Mesothelial cell of epicardium (in vitro differentiated cells): ENCODE measurements at regions not wholly inside any gene's neighbourhood (a gene's known extent, or its start where the extent isn't known, plus 50 kb on each side); places are given as distances from the start of the nearest gene placed in this dataset.

Experiments
- DNase-seq, 2 experiments: peaks; one replicate each; pipeline ENCODE4 v3.0.0; 2021; ENCODE audit warnings: low spot score in 2 of 2; ENCODE audit not compliant: unreplicated experiment in 2 of 2
- H3K27ac Mint-ChIP-seq: 2 replicates; pipeline ENCODE4 v1.8.0; 2021; ENCODE audit warnings: mixed read lengths
- H3K27me3 Mint-ChIP-seq: 2 replicates; pipeline ENCODE4 v1.8.0; 2021; ENCODE audit warnings: low read depth, mixed read lengths
- H3K36me3 Mint-ChIP-seq: 2 replicates; pipeline ENCODE4 v1.8.0; 2021; ENCODE audit warnings: mixed read lengths
- H3K4me1 Mint-ChIP-seq: 2 replicates; pipeline ENCODE4 v1.8.0; 2021; ENCODE audit warnings: mixed read lengths
- H3K4me3 Mint-ChIP-seq: 2 replicates; pipeline ENCODE4 v1.8.0; 2021; ENCODE audit warnings: mild to moderate bottlenecking, moderate library complexity, mixed read lengths
- H3K9me3 Mint-ChIP-seq: 2 replicates; pipeline ENCODE4 v1.8.0; 2021; ENCODE audit warnings: mixed read lengths
- CTCF ChIP-seq: fragments of 200-600 bp; sonication (generic); IDR thresholded peaks from one replicate; pipeline ENCODE4 v1.5.0; 2021; ENCODE audit warnings: antibody characterized with exemption; ENCODE audit not compliant: unreplicated experiment

GRCh38 chr16:9680019-9680655, 502.1 kb downstream of the GRIN2A start:
- no peak for TF ChIP-seq CTCF
- peaks cover 46% of the 10 kb centered on the region for H3K27me3 Mint-ChIP-seq
- DNase-seq: no peak
- peaks cover 9% of the 10 kb centered on the region for H3K9me3 Mint-ChIP-seq
- H3K27ac Mint-ChIP-seq: no peak overlapping the region
- no peak overlapping the region for H3K4me3 Mint-ChIP-seq
- peaks cover 2% of the 10 kb centered on the region for H3K36me3 Mint-ChIP-seq
- peaks cover 12% of the 10 kb centered on the region for H3K4me1 Mint-ChIP-seq

GRCh38 chr16:9680968-9681367, 501.3 kb downstream of the GRIN2A start:
- no peak for DNase-seq
- peaks cover 39% of the 10 kb centered on the region for H3K27me3 Mint-ChIP-seq
- H3K4me3 Mint-ChIP-seq: no peak overlapping the region
- H3K4me1 Mint-ChIP-seq: peaks cover 12% of the 10 kb centered on the region
- H3K36me3 Mint-ChIP-seq: peaks cover 2% of the 10 kb centered on the region
- no peak for TF ChIP-seq CTCF
- peaks cover 9% of the 10 kb centered on the region for H3K9me3 Mint-ChIP-seq
- H3K27ac Mint-ChIP-seq: no peak overlapping the region

GRCh38 chr16:9681508-9681907, 500.7 kb downstream of the GRIN2A start:
- H3K4me3 Mint-ChIP-seq: no peak overlapping the region
- peaks cover 2% of the 10 kb centered on the region for H3K36me3 Mint-ChIP-seq
- H3K27me3 Mint-ChIP-seq: peaks cover 34% of the 10 kb centered on the region
- H3K27ac Mint-ChIP-seq: no peak overlapping the region
- H3K9me3 Mint-ChIP-seq: peaks cover 9% of the 10 kb centered on the region
- TF ChIP-seq CTCF: no peak
- DNase-seq: no peak
- peaks cover 12% of the 10 kb centered on the region for H3K4me1 Mint-ChIP-seq

- no peak for TF ChIP-seq CTCF
- no peak overlapping the region for H3K27ac Mint-ChIP-seq
- DNase-seq: no peak
- peaks cover 27% of the 10 kb centered on the region for H3K27me3 Mint-ChIP-seq
- peaks cover 9% of the 10 kb centered on the region for H3K9me3 Mint-ChIP-seq
- H3K36me3 Mint-ChIP-seq: peaks cover 2% of the 10 kb centered on the region
- H3K4me3 Mint-ChIP-seq: no peak overlapping the region
- H3K4me1 Mint-ChIP-seq: peaks cover 12% of the 10 kb centered on the region
Measured at GRCh38 chr16:9682320-9682719, 499.9 kb downstream of the GRIN2A start.

GRCh38 chr16:9683677-9684076, 498.6 kb downstream of the GRIN2A start:
- Mint-ChIP-seq H3K27me3 (peaks cover 23% of the 10 kb centered on the region), H3K27ac (no peak overlapping the region), H3K4me3 (no peak overlapping the region), H3K9me3 (peaks cover 9% of the 10 kb centered on the region), H3K36me3 (peaks cover 2% of the 10 kb centered on the region), H3K4me1 (peaks cover 12% of the 10 kb centered on the region)
- DNase-seq: no peak
- TF ChIP-seq CTCF: no peak
